Body of pancreas (tissue), 4 donors: ENCODE measurements at regions not wholly inside any gene's neighbourhood (a gene's known extent, or its start where the extent isn't known, plus 50 kb on each side); places are given as distances from the start of the nearest gene placed in this dataset.

Experiments used
- CTCF ChIP-seq, 7 experiments: fragments of 450-650 bp in 4 of 7; fragments of 200-600 bp in 3 of 7; sonication (generic) in 3 of 7; IDR thresholded peaks; one replicate each; pipeline ENCODE4 v1.5.1; 2016 to 2019; ENCODE audit warnings: antibody characterized with exemption in 7 of 7
- POLR2A ChIP-seq, 3 donors: fragments of 450-650 bp; IDR thresholded peaks; one replicate each; pipeline ENCODE4 v1.6.1; 2016; ENCODE audit warnings: antibody characterized with exemption in 3 of 3, mild to moderate bottlenecking in 2 of 3

- no peak for TF ChIP-seq CTCF (IDR thresholded peaks at IDR 0.05)
- TF ChIP-seq POLR2A (IDR thresholded peaks at IDR 0.05): no peak
Observed at GRCh38 chr13:98089246-98089645, 53.6 kb upstream of the FARP1 start.
